Left lung (tissue), 4 donors: ENCODE measurements at regions not wholly inside any gene's neighbourhood (a gene's known extent, or its start where the extent isn't known, plus 50 kb on each side); places are given as distances from the start of the nearest gene placed in this dataset.

Experiments
- ATAC-seq: fragments of 200-7000 bp; cut with Tn5 transposase; one replicate; pipeline ENCODE4 v1.9.1; 2020; ENCODE audit warnings: moderate library complexity
- DNase-seq, 4 donors: peaks; one replicate each; pipeline ENCODE4 v3.0.0-alpha.2; 2013 to 2020
- H3K27ac ChIP-seq, 2 donors: fragments of 200-600 bp; sonication (generic) in 1 of 2; one replicate each; pipeline versions ENCODE4 v1.5.0 to v1.8.0; 2020 to 2021
- H3K27me3 ChIP-seq, 2 donors: fragments of 200-600 bp; sonication (generic) in 1 of 2; one replicate each; pipeline versions ENCODE4 v1.5.0 to v1.8.0; 2020 to 2021
- H3K36me3 ChIP-seq, 2 donors: fragments of 200-600 bp; sonication (generic) in 1 of 2; one replicate each; pipeline versions ENCODE4 v1.5.0 to v1.8.0; 2020 to 2021
- H3K4me1 ChIP-seq, 2 donors: fragments of 200-600 bp; one replicate each; pipeline ENCODE4 v1.8.0; 2021
- H3K4me3 ChIP-seq, 2 donors: fragments of 200-600 bp; sonication (generic) in 1 of 2; one replicate each; pipeline versions ENCODE4 v1.5.0 to v1.8.0; 2020 to 2021; ENCODE audit warnings: mild to moderate bottlenecking in 1 of 2
- H3K9me3 ChIP-seq, 2 donors: fragments of 200-600 bp; sonication (generic) in 1 of 2; one replicate each; pipeline versions ENCODE4 v1.5.0 to v1.8.0; 2020 to 2021
- intact Hi-C, 2 donors: fragments of 100-400 bp; cut with DNase I; formaldehyde crosslinking; loops; one replicate each; pipeline versions ENCODE4 v1.11.2 to v1.14.2; 2022
- TF ChIP-seq, protein P1 (sequence below), 2 donors: fragments of 200-600 bp; sonication (generic) in 1 of 2; IDR thresholded peaks; one replicate each; pipeline versions ENCODE4 v1.5.0 to v1.8.0; 2021; ENCODE audit warnings: antibody characterized with exemption in 2 of 2
- donor health status: DM: no; HTN: yes; CAD: no.
- donor health status: DM: no; HTN: no; CAD: no.

DNA sequence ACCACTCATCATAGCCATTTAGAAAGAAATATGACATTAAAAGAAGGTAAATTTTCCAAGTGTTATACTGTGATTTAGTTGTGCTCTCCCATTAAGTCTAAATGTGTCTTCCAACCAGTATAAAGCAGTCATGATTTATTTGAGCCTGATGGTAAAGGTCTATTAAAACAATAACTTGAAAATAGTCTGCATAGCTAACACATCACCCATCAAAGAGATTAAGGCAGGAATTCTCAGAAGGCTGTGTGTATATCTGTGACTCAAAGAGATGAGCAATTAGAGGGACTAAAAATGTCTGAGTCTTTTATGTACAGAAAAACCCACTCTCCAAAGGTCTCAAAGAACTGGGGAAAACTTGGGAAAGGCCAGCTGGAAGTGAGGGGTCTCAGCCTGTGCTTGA is 70.3 kb upstream of the IQCM start:
- H3K27ac ChIP-seq, result no peak overlapping the region
- DNase-seq, result no peak
- no peaks in the 10 kb centered on the region for H3K27me3 ChIP-seq
- intact Hi-C loops, result no loop called here
- H3K4me3 ChIP-seq, result no peak overlapping the region
- no peaks in the 10 kb centered on the region for H3K36me3 ChIP-seq
- H3K4me1 ChIP-seq, result no peaks in the 10 kb centered on the region
- H3K9me3 ChIP-seq, result no peaks in the 10 kb centered on the region
- TF ChIP-seq, protein P1, sequence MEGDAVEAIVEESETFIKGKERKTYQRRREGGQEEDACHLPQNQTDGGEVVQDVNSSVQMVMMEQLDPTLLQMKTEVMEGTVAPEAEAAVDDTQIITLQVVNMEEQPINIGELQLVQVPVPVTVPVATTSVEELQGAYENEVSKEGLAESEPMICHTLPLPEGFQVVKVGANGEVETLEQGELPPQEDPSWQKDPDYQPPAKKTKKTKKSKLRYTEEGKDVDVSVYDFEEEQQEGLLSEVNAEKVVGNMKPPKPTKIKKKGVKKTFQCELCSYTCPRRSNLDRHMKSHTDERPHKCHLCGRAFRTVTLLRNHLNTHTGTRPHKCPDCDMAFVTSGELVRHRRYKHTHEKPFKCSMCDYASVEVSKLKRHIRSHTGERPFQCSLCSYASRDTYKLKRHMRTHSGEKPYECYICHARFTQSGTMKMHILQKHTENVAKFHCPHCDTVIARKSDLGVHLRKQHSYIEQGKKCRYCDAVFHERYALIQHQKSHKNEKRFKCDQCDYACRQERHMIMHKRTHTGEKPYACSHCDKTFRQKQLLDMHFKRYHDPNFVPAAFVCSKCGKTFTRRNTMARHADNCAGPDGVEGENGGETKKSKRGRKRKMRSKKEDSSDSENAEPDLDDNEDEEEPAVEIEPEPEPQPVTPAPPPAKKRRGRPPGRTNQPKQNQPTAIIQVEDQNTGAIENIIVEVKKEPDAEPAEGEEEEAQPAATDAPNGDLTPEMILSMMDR (IDR thresholded peaks at IDR 0.05), result no peak
- no peak for ATAC-seq

DNA sequence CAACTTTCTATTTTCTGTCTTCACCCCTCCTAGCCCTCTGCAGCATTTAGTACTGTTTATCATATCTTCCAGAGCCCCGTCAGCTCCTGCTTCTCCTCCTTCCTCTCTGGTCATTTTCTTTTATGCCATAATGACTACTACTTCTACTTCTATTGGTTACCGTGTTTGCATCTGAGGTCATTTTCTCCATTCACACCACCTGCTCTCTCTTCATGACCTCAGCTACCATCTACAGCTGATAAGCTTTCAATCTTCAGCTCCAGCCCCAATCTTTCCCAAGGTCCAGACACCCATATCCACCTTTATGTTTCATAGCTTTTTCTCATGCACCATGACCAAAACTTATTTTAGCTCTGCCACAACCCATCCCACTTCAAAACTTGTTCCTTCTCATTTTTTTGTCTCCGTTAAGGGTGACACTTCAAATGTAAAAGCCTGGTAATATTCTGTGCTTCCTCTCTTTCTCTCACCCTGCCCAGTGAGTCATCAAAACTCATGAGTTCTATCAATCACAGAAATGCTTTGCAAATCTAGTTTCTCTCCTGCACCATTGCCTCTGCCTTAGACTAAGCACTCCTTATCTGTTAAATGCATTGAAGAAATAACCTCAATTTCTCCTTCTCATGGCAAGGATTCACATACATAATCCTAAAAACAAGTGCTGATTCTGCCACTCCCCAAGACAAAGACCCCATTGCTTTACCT is 71.3 kb upstream of the IQCM start:
- intact Hi-C loops, result no loop called here
- DNase-seq, result no peak
- no peak for ATAC-seq
- no peak overlapping the region for H3K27ac ChIP-seq
- H3K36me3 ChIP-seq, result no peaks in the 10 kb centered on the region
- no peaks in the 10 kb centered on the region for H3K4me1 ChIP-seq
- no peaks in the 10 kb centered on the region for H3K27me3 ChIP-seq
- TF ChIP-seq, protein P1 (IDR thresholded peaks at IDR 0.05), result no peak
- no peak overlapping the region for H3K4me3 ChIP-seq
- no peaks in the 10 kb centered on the region for H3K9me3 ChIP-seq

DNA sequence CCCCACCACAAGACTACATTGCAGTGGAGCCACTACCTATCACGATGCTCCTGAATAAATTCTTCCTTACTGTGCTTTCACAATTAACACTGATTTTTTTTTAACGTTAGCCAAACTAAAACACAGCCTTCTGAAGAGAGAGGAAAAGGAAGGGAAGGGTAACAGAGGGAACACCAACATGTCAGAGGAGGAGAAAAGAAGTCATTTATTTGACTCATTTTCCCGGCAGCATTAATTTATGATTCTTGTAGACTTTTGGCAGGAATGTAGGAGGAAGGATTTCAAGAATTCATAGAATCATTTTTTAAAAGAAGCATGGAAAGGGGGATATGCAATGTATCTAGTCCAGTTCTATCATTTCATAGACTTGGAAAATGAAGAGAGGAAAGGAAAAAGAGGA is 74.3 kb upstream of the IQCM start:
- Histone ChIP-seq H3K4me1 (no peaks in the 10 kb centered on the region), H3K27ac (no peak overlapping the region), H3K4me3 (no peak overlapping the region), H3K36me3 (no peaks in the 10 kb centered on the region), H3K27me3 (no peaks in the 10 kb centered on the region), H3K9me3 (no peaks in the 10 kb centered on the region)
- DNase-seq, result no peak
- TF ChIP-seq, protein P1 (IDR thresholded peaks at IDR 0.05), result no peak
- intact Hi-C loops, result no loop called here
- ATAC-seq, result no peak

DNA sequence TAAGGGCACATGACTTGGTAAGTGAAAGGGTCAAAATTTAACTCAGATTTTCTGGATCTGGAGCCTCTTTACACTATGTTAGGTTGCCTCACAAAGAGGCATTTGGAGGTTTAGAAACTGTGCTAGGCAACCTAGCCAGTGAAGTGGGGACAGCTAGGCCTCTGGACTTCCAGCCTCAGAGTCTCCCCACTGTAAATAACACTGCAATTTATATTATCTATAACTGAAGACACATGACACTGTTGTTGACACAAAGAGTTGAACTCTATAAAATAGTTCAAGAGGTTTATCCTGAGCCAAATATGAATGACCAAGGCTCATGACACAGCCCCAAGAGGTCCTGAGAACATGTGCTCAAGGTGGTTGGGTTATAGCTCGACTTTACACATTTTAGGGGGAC is 74.9 kb upstream of the IQCM start:
- H3K27ac ChIP-seq, result no peak overlapping the region
- TF ChIP-seq, protein P1 (IDR thresholded peaks at IDR 0.05), result no peak

GRCh38 chr4:149891426-149891825 is 75.8 kb upstream of the IQCM start:
- Histone ChIP-seq H3K4me3 (no peak overlapping the region), H3K9me3 (no peaks in the 10 kb centered on the region), H3K27me3 (no peaks in the 10 kb centered on the region), H3K36me3 (no peaks in the 10 kb centered on the region), H3K4me1 (no peaks in the 10 kb centered on the region), H3K27ac (no peak overlapping the region)
- intact Hi-C loops, result no loop called here
- DNase-seq (no peak), ATAC-seq (no peak)
- TF ChIP-seq, protein P1 (IDR thresholded peaks at IDR 0.05), result no peak

More for the DNA sequence above, 74.9 kb upstream of the IQCM start:
- Histone ChIP-seq H3K27me3 (no peaks in the 10 kb centered on the region), H3K4me3 (no peak overlapping the region), H3K36me3 (no peaks in the 10 kb centered on the region), H3K9me3 (no peaks in the 10 kb centered on the region), H3K4me1 (no peaks in the 10 kb centered on the region)
- intact Hi-C loops, result no loop called here
- DNase-seq (no peak), ATAC-seq (no peak)
